WERI-Rb-1 (cell line): ENCODE measurements at regions not wholly inside any gene's neighbourhood (a gene's known extent, or its start where the extent isn't known, plus 50 kb on each side); places are given as distances from the start of the nearest gene placed in this dataset.

Experiments
- DNase-seq: peaks from one replicate; pipeline ENCODE4 v3.0.0-alpha.2; 2020
- H3K27ac ChIP-seq: fragments of 250-450 bp; sonication (Bioruptor Pico); 2 replicates; pipeline ENCODE4 v1.5.1; 2020; ENCODE audit warnings: mild to moderate bottlenecking, moderate library complexity
- H3K27me3 ChIP-seq: fragments of 250-450 bp; sonication (Bioruptor Pico); 2 replicates; pipeline ENCODE4 v1.5.1; 2021; ENCODE audit warnings: mild to moderate bottlenecking, low read depth, moderate library complexity; ENCODE audit not compliant: insufficient read depth, severe bottlenecking
- H3K36me3 ChIP-seq: fragments of 250-450 bp; sonication (Bioruptor Pico); 2 replicates; pipeline ENCODE4 v1.5.1; 2020; ENCODE audit warnings: mild to moderate bottlenecking, moderate library complexity
- H3K4me3 ChIP-seq: 2 replicates; pipeline ENCODE4 v1.5.1; 2011; ENCODE audit warnings: low read depth, mild to moderate bottlenecking, control low read depth, low read length
- H3K9me3 ChIP-seq: fragments of 250-450 bp; sonication (Bioruptor Pico); 2 replicates; pipeline ENCODE4 v1.5.1; 2021; ENCODE audit warnings: mild to moderate bottlenecking, moderate library complexity; ENCODE audit not compliant: severe bottlenecking
- CTCF ChIP-seq: IDR thresholded peaks from 2 replicates; pipeline ENCODE4 v1.5.1; 2011; ENCODE audit warnings: low read depth, mild to moderate bottlenecking, control low read depth, inconsistent platforms, low read length

DNA sequence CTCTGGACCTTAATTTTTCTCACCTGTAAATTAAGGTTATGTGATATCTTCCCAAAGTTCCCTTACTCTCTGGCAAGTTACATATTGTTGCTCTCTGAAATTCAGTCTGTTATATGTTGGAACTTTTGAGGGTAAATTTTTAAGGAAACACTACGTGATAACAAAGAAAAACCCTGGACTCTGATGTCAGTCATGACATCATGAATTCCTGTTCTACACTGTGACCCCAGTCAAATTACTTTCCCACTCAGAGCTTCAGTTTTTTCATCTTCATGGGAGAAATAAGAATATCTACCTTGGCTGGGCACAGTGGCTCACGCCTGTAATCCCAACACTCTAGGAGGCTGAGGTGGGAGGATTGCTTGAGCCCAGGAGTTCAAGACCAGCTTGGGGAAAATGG, 164.6 kb upstream of the RALGAPA2 start:
- H3K27me3 ChIP-seq, result peaks cover 92% of the 10 kb centered on the region
- no peaks in the 10 kb centered on the region for H3K36me3 ChIP-seq
- no peak for DNase-seq
- no peaks in the 10 kb centered on the region for H3K9me3 ChIP-seq
- no peak overlapping the region for H3K27ac ChIP-seq
- no peak for TF ChIP-seq CTCF
- H3K4me3 ChIP-seq, result no peak overlapping the region

- DNase-seq, result no peak
- Histone ChIP-seq H3K9me3 (no peaks in the 10 kb centered on the region), H3K4me3 (no peak overlapping the region), H3K27me3 (peaks cover 89% of the 10 kb centered on the region), H3K27ac (no peak overlapping the region), H3K36me3 (no peaks in the 10 kb centered on the region)
- TF ChIP-seq CTCF, result no peak
Observed at GRCh38 chr20:20875716-20876115, 163.3 kb upstream of the RALGAPA2 start.

- Histone ChIP-seq H3K36me3 (no peaks in the 10 kb centered on the region), H3K27me3 (peaks cover 85% of the 10 kb centered on the region), H3K27ac (no peak overlapping the region), H3K4me3 (no peak overlapping the region), H3K9me3 (no peaks in the 10 kb centered on the region)
- no peak for DNase-seq
- no peak for TF ChIP-seq CTCF
Observed at GRCh38 chr20:20872428-20872827, 160.0 kb upstream of the RALGAPA2 start.

DNA sequence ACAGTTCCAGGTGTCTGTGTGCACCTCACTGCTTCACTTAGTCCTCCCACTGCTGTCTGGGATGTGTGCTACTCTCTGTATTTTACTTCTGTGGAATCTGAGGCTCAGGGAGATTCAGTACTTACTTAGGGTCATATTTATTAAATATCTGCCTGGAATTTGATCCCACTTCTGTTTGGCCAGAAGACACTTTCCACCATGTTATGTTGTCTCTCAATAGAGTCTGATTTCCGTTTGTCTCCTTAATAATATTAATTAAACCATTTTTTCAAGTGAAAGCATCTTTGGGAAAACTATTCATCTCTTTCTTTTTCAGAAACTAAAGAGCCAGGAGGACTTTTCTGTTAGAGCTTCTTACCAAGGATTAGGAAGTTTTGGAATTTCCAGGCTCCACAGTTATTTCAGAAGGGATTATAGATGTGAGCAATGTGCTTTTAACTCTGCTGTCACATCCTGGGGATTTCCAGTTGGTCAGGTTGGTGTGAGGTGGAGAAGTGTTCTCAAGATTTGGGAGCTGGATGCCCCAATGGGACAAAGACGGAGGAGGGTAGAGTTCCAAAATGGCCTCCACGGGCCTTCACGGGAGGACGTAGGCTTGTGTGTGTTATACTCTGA, 156.8 kb upstream of the RALGAPA2 start:
- no peak overlapping the region for H3K27ac ChIP-seq
- no peak for TF ChIP-seq CTCF
- H3K36me3 ChIP-seq, result no peaks in the 10 kb centered on the region
- H3K4me3 ChIP-seq, result no peak overlapping the region
- DNase-seq, result no peak
- H3K27me3 ChIP-seq, result peaks cover 85% of the 10 kb centered on the region
- no peaks in the 10 kb centered on the region for H3K9me3 ChIP-seq

DNA sequence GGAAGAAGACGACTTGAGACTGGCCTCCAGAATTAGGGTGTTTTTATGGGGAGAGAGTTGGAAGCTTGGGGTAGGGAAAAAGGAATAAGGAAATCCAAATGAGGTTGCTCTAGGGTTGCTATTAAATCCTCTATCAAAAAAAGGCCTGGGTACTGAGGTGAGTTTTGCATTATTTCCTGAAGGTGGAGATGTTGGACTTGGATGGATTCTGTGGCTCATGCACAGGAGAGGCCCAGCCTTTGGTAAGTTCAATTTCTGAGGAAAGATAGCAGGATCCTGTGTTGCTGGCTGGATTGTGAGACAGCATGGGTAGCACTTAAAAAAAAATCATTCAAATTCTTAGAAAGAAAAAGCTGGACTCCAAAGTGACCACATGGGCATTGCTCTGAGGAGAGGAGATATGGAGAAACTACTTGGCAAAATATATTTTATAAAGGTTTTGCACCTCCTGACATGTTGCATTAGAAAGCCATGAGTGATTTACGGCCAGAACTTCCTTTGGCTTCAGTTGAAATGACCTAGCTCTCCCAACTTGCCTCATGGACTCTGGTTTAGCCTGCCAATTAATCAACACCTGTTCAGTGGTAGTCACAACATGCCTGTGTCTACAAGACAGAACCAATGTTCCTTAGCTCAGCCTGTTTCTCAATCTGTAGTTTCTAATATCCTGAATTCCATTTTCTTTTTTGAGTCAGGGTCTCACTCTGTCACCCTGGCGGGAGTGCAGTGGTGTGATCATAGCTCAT, 152.1 kb upstream of the RALGAPA2 start:
- Histone ChIP-seq H3K9me3 (no peaks in the 10 kb centered on the region), H3K4me3 (no peak overlapping the region), H3K27ac (no peak overlapping the region), H3K36me3 (no peaks in the 10 kb centered on the region), H3K27me3 (peaks cover 77% of the 10 kb centered on the region)
- TF ChIP-seq CTCF, result peak; percentile 20; the same call in 1 of the 2 replicates
- DNase-seq, result no peak
